A204.1 (cell line): ENCODE measurements at regions not wholly inside any gene's neighbourhood (a gene's known extent, or its start where the extent isn't known, plus 50 kb on each side); places are given as distances from the start of the nearest gene placed in this dataset.

Experiments
- FAIRE-seq: peaks from 2 replicates; lab custom pipeline; 2012; peaks lifted over from hg19 to GRCh38; lab: Jason Lieb, UNC

DNA sequence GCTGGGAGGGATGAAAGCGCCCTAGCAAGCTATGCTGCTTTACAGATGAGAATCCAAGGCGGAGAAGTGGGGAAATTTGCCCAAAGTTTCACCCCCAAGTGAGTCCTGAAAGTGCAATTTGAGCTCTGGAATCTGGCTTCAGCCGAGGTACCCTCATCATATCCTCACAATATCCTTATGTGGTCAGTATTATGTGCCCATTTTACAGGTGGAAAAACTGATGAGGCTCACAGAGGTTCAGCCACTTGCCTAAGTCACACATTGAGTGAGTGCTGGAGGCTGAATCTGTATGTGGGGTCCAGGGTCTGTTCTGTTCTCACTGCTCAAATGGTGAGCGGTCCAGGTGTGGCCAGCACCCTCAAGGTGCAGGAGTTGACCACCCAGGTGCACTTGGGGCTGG lies 85.3 kb downstream of the MATN1 start:
- FAIRE-seq: no peak

DNA sequence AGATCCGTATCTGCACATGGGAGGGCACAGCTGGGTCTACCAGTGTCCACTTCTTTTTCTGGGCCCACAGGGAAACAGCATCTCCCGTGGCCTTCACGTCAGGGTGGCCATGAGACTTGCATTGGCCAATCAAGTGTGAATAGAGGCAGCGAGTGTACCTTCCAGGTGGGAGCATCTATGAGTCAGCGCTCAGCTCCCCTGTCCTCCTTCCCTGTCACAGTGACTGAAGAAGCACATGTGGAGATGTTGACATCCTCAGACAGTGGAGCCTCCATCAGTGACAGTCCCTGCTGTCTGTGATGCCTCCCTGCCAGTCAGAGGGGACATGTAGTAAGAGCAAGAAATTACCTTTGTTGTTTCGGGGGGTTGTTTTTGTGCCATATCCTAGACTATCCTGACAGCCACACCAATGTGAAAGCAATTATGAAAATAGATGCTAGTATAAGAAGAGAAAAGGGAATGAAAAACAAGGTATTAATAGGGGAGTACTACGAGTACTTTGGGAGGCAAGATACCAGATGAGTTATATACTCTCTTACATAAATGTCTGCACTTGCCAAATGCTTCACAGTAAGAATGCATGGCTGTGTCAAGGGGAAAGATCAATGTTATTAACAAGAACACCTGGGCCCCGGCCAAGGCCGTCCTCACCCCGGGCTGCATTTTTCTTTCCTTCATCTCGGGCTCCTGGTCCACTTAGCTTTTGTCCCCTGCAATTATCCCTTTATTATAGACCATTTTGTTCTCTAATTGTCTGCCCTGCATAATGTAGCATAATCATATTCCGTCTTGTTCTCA lies 86.0 kb downstream of the MATN1 start:
- no peak for FAIRE-seq

DNA sequence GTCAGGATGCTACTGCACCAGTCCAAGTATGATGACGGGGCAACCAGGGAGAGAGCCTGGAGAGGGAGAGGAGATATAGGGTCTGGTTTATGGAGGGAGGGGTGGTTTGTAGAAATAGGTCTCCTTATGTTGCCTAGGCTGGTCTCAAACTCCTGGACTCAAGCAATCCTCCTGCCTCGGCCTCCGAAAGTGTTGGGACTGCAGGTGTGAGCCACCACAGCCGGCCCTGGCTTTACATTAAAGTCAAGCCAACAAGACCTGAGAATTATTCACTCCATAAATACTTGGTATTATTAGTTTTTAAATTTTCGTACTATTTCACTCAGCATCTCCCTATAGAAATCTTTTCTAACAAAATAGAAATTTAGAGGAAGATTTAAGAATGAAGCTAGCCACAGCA lies 86.8 kb downstream of the MATN1 start:
- no peak for FAIRE-seq

DNA sequence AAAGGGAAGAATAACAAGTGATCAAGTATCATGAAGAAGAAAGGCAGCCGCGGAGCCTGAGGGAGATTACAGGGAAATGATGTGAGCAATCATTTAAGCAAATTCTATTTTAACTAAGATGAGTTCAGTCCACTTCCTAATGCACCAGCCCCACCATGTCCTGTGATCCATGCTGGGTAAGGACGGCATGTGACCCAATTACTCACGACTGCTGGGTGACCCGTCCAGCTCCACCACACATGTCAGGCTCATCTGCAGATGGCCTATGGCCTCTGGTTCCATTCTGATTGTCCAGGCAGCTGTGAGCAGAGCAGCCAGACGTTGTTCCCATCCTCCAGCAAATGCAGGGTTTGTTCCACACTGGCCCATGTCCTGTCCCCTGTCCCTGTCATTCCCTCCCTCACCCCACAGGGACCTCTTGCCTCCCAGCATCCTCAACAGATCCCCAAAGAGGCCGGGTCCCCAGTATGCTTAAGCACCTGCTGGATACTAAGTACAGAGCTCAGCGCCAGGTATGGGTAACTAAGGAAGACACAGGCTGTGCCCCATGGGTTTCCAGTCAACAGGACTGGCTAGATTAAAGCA lies 87.9 kb downstream of the MATN1 start:
- no peak for FAIRE-seq

DNA sequence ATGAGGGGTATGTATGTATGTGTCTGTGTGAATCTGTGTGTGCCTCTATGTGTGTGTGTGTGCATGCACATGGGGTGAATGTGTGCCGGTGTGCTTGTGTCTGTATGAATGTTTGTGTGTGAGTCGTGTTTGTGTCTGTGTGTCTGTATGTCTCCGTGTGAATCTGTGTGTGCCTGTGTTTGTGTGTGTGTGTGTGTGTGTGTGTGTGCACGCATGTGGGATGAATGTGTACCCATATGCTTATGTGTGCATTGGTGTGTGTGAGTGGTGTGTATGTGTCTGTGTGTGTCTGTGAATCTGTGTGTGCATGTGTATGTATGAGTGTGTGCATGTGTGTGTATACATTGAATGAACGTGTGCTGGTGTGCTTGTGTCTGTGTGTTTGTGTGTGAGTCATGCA lies 88.9 kb downstream of the MATN1 start:
- FAIRE-seq: no peak

DNA sequence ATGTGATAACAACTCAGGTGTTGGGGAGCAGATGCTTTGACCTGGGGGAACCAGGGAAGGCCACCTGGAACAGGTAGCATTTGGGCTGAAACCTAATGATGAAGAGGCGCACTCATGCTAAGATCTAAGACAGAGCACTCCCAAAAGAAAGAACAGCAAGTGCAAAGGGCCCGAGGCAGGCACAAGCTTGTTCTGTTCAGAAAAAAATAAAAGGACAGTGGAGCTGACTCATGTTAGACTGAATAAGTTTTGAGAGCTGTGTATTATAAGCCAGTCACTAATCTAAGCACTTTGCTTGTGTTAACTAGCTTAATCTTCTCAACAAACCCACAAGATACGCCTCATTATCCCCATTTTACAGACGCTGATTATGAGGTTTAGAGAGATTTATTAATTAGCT lies 90.1 kb downstream of the MATN1 start:
- no peak for FAIRE-seq

DNA sequence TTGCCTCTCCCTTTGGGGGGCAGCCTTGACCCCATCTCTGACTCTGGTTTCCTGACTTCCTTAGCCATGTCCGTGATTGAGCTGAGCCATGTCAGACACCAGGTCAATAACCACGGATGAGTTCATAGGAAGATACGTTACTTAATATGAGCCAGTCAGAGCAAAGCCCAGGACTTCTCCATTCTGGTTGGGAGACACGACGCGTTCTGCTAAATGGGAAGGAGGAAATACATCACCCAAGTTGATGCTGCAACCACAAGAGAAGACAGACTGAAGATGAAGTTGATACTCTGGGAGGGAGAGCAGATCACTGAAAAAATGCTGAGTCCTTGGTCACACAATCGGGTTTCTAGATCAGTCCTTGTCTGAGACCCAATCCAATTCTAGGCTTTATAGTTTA lies 90.9 kb downstream of the MATN1 start:
- no peak for FAIRE-seq

DNA sequence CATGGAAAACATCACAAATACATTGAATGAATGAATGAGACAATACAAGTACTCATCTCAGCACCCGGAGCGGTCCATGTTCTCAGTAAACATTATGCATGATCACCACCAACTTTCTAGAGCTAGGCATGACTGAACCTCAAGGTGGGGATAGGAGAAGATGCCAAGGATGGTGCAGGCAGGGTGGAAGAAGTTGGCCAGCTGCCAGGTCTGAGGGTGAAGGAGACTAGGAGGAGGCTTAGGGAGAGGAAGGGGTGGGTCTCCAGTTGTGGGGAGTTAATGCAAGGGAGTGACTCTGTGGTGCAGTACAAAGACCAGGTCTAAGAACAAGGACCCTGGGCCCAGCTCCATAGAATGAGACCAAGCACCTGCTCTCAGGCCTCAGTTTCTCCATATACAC lies 91.7 kb downstream of the MATN1 start:
- no peak for FAIRE-seq

DNA sequence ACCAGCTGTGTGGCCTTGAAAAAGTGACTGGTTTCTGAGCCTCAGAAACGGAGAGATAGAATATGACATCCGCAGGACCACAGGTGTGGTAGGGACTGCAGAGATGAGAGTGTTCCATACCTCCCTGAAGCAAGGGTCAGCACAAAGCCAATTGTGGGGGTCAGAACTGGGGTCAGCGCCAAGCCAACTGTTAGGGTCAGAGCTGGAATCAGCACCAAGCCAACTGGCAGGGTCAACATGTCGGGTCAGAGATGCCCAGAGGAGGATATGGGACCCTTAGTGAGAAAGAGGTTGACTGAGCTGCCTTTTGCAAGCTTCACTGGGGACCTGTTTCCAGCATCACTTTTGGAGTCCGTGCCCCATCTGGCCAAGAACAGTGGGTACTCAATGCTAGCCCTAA lies 93.9 kb downstream of the MATN1 start:
- FAIRE-seq: no peak

DNA sequence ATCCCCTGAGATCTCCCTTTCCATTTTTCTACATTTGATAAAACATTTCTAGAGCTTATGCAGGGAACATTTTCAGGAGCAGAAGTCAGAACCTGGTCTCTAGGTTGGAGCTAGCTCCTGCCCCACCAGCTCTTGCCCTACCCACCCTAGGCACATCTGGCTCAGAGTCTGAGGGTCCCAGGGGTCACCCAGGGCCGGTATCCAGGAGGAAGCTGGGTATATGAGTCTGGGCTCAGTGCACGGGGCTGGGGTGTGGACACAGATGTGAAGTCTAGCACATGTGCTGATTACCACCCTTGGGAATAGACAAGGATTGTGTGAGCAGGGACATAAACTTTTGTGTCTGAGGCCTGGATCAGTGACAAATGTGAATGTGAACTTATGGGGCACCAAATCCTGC lies 95.4 kb downstream of the MATN1 start:
- FAIRE-seq: no peak

DNA sequence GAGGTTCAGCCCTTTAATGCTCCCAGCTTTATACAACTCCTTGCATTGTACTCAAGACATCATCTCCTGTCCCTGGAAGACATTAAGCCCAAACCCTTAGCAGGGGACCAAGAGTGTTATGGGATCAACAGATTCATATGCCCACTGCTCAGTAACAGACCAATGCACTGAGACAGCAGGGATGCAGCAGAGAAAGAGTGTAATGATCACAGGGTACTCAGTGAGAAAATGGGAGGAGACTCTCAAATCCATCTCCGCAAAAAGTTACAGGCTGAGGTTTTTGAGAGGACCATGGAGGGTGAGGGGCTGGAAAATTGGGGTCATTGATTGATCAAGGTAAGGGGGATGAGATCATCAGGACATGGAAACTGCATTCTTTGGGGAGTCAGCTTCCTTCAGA lies 96.2 kb downstream of the MATN1 start:
- FAIRE-seq: no peak

DNA sequence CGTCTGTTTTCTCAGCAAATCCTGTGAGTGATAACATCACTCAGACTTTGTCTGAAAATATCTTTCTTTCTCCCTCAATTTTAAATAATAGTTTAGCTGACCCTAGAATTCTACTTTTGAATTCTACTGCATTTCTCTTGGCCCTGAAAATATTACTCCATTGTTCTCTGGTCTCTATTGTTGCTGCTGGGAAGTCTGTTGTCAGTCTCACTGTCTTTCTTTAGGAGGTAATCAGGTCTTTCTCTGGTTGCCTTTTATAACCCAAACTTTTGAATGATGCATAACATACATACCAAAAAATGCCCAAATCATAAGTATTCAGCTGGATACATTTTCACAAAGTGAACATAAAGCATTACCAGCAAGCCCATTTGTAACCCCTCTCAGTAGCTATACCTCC lies 100.0 kb downstream of the MATN1 start:
- no peak for FAIRE-seq

DNA sequence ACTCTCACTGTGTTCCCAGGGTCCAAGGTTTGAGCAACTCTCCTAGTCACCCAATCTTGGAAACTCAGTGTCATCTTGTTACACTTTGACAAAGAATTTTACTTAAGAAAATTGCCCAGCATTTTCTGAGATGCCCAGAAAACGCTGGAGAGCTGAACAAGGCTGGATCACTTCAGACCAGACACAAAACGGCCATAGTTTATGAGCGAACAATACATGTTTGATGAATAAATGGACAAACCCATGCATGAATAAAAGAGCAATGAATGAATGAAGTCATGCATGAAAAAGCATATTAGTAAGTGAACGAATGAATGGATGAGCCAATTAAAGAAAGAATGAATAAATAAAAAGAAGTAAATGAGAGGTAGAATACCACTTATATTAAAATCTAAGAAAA lies 103.8 kb downstream of the MATN1 start:
- no peak for FAIRE-seq

DNA sequence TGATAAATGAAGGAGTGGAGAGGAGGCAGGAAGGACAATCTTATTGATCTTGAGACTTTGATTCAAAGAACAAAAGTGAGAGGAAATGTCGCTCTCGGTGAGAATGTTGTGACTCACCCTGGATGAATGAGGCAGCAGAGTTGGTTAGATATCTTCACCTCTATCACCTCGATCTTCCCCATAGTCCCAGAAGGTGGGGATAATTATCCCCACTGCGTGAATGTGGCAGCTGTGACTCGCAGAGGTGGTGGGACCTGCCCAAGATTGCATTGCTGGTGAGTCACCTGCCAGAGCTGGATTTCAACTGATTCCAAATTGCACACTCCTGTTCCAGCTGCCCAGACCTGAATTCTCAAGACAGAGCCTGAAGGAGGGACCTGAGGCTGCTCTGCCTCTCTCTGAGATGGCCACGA lies 105.0 kb downstream of the MATN1 start:
- FAIRE-seq: no peak

DNA sequence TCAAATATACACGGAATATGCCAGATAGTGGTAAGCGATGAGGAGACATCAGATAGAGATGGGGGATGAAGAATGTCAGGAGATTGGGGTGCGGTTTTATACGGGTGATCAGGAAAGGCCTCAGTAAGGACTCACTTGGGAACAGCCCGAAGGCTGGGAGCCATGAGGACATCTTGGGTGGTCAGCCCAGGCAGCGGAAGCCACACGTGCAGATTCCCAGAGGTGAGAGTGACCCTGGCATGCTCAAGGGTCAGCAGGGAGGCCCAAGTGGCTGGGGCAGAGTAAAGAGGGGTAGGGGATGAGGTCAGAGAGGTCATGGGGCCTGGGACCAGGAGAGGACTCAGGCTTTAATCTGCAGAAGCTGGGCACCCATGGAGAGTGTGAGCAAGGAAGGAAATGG lies 106.6 kb downstream of the MATN1 start:
- FAIRE-seq: no peak

DNA sequence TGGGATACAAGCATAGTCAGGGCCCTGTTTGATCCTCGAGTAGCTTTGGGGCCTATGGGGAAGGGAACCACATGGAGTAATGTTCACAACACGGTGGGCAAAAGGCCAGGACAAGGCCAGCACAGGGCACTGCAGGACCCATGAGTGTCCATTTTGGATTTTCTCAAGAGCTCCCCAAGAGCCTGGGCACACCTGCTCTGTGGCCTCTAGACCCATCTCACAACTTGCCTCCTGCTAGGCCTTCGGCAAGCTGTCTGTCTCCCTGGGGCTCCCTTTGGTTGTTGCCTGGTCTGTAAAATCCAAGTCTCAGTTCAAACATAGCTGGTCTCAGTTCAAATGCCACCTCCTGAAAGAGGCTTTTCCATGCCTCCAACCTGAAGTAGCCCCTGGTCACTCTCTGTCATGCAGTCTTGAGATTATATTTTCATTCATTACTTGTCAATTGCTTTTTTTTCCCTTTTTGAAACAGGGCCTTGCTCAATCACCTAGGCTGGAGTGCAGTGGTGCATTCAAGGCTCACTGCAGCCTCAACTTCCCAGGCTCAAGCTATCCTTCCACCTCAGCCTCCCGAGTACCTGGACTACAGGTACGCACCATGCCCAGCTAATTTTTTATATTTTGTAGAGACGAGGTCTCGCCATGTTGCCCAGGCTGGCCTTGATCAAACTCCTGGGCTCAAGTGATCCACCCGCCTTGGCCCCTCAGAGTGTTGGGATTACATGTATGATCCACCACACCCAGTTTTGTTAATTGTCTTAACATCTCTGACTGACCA lies 107.4 kb downstream of the MATN1 start:
- no peak for FAIRE-seq

DNA sequence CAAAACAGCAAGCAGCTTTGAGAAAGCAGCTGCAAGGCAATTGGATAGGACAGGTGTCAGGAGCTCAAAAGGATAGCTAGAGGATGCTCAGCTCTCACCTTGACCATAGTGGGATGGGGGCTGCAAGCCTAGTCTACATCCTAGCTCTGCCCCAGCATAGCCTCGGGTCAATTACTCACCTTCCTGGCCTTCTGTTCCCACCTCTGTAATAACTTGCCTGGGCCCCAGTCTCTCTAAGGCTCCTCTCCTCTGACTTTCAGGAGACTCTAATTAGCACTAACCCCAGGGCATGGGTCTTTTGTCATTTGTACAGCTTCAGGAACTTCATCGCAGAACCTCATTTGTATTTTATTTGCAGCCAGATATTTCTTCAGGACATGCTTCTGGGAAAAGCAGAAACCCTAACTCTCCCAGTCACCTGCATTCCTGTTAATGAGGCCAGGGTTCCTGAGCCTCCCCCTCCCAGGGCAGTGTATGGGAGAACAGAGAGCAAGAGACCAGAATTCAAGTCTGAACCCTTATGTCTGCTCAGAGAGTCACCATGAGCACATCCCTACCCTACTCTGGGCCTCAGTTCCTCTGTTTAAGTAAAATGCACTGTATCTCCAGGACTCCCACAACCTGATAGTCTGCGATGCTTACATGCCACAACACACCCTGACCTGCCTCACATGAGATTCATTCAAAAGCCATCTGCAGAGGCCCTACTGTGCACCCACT lies 108.1 kb downstream of the MATN1 start:
- FAIRE-seq: no peak

DNA sequence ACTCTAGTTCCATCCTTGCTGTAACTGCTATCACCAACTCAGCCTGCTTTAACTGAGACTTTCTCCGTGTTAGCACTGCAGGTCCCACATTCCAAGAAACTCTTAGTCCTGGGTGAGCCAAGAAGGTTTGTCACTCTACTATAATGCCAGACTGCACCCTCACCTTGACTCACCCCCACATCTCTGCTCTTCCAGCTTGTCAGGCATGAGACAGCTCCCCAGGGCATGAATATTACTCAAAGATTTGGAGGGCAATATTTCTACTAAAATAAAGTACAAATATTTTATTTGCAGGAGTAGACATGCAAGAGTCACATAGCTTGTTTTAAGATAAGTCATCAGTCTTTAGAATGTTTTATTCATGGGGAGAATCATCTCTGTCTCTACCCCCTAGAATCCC lies 110.2 kb downstream of the MATN1 start:
- no peak for FAIRE-seq

DNA sequence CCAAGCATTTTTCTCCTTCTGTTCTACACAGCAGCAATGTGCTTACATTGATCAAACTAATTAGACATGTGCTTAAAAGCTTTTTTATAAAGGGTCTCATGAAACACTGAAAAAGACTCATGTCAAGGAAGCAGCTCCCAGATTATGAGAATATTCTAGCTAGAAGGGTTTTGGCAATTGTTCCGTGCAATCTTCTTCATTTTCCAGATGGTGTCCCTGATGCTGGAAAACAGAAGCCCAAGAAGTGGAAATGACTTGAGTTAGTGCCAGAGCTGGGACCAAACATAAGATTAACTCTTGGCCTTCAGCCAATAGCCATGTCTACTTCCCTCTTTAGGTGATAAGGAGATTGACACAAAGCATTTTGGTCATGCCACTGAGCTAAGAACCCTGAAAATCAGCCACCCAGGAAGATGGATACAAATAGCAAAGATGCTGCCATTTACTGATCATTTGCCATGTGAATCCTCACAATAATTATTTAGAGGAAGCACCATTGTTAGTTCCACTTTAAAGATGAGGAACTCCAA lies 110.8 kb downstream of the MATN1 start:
- no peak for FAIRE-seq

DNA sequence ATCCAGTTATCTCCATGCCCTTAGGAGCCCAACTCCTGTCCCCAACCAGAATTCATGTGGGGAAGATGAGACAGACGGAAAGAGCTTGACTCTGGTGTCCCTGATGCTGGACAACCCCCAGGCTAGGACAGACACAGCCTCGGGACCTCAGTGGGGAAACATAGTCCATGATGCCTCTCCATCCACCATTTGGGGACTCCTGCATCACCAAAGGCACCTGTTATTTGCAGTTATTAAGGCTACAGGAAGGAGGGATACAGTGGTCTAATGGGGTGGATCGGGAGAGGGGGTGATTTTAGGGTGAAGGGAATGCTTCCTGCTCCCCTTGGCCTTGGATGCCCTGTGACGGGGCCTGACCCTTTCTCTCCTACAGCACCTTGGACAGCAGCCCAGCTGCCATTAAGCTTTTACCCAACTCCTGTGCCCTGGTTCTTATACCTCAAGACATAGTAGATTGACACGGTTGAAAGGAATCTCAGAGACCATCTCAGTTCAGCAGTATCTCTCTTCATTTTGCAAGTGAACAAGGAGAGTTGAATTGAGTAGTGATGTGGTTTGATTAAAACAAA lies 111.6 kb downstream of the MATN1 start:
- FAIRE-seq: no peak

DNA sequence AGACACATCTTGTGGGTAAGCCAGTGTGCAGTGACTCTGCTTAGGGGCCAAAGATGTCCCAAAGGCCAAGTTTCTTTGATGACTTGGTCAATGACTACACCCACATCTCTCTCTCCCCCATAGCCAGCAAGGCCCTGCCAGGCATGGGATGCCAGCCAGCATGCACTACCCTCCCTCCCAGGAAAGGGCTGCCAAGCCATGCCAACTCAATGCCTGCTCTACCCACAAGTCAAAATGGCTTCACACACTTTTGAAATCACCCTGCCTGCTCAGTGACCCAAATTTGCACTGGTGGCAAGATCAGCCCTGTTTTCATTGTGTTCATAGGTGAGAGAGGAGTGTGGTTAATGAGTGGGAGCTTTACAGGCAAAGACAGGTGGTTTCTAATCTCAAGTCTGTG lies 112.5 kb downstream of the MATN1 start:
- no peak for FAIRE-seq

DNA sequence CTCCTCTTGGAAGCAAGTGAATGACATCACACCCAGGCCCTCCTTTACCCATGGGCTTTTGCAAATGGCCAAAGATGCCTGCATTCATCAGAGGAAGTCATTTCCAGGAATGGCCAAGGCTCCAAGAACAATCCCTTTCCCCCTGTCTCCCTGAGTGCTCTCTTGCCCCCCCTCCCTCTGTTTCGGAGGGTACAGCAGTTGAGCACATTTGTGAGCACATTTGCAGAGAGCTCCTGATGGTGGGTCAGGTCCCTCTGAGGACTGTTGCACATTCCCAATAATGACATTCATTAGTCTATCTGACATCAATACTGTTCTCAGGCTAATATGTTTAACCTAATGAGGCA lies 113.4 kb downstream of the MATN1 start:
- FAIRE-seq: no peak
